ENCODE measurements at regions not wholly inside any gene's neighbourhood (a gene's known extent, or its start where the extent isn't known, plus 50 kb on each side); places are given as distances from the start of the nearest gene placed in this dataset.

DNA sequence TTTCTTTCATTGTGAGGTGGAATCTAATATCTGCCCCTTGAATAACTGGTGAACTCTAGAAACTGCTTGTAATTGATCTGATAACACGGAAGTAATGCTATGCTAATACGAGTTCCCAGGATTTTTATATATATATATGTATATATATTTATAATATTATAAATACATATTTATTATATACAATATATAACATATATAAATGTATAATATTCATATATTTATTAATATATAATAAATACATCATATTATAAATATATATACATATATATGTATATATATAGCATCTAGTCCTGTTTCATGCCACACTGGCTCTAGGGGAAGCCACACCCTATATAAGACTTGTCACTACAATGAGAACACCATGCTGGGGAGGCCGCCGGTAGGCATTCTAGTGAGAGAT, 156.7 kb upstream of the CDH19 start:
- ChIA-PET CTCF (no interaction called here), POLR2A (no interaction called here)
- no peaks in the 10 kb centered on the region for H3K4me1 ChIP-seq (ENCODE audit: control insufficient read depth, insufficient read depth, low read length)
- no peaks in the 10 kb centered on the region for H3K9me3 ChIP-seq (ENCODE audit: control insufficient read depth, insufficient read depth, low read depth, low read length)
- no peak overlapping the region for H3K27ac ChIP-seq (ENCODE audit: extremely low read depth, low read depth, low read length)
- no peak overlapping the region for H3K4me3 ChIP-seq (ENCODE audit: low read depth, low read length)
- no peak for TF ChIP-seq ZNF146 (tag by site-specific recombination; IDR thresholded peaks at IDR 0.05)
- TF ChIP-seq ZNF548 (tag by site-specific recombination; IDR thresholded peaks at IDR 0.05) = no peak
- TF ChIP-seq FEZF1 (tag by site-specific recombination; IDR thresholded peaks at IDR 0.05) = no peak
- TF ChIP-seq ZNF416 (tag by site-specific recombination; IDR thresholded peaks at IDR 0.05) = no peak
- TF ChIP-seq SP3 (tag by site-specific recombination; IDR thresholded peaks at IDR 0.05) = no peak
- no peak for TF ChIP-seq ZNF654 (tag by site-specific recombination; IDR thresholded peaks at IDR 0.05; ENCODE audit: low read depth)
- no peak for TF ChIP-seq GLIS1 (tag by site-specific recombination; IDR thresholded peaks at IDR 0.05)
- no peak for TF ChIP-seq PRDM1 (tag by site-specific recombination; IDR thresholded peaks at IDR 0.05)
- TF ChIP-seq, protein P1, sequence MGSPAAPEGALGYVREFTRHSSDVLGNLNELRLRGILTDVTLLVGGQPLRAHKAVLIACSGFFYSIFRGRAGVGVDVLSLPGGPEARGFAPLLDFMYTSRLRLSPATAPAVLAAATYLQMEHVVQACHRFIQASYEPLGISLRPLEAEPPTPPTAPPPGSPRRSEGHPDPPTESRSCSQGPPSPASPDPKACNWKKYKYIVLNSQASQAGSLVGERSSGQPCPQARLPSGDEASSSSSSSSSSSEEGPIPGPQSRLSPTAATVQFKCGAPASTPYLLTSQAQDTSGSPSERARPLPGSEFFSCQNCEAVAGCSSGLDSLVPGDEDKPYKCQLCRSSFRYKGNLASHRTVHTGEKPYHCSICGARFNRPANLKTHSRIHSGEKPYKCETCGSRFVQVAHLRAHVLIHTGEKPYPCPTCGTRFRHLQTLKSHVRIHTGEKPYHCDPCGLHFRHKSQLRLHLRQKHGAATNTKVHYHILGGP (tag by site-specific recombination; IDR thresholded peaks at IDR 0.05) = no peak
- no peak for TF ChIP-seq SP2 (tag by site-specific recombination; IDR thresholded peaks at IDR 0.05)
- TF ChIP-seq ZNF133 (tag by site-specific recombination; IDR thresholded peaks at IDR 0.05) = no peak
- TF ChIP-seq IKZF3 (tag by site-specific recombination; IDR thresholded peaks at IDR 0.05) = no peak
- no peak for TF ChIP-seq ZNF391 (tag by site-specific recombination; IDR thresholded peaks at IDR 0.05; ENCODE audit: borderline replicate concordance, low read depth)
- TF ChIP-seq ZNF677 (tag by site-specific recombination; IDR thresholded peaks at IDR 0.05) = no peak
- TF ChIP-seq ZBTB1 (tag by site-specific recombination; IDR thresholded peaks at IDR 0.05) = no peak
- TF ChIP-seq, protein P2, sequence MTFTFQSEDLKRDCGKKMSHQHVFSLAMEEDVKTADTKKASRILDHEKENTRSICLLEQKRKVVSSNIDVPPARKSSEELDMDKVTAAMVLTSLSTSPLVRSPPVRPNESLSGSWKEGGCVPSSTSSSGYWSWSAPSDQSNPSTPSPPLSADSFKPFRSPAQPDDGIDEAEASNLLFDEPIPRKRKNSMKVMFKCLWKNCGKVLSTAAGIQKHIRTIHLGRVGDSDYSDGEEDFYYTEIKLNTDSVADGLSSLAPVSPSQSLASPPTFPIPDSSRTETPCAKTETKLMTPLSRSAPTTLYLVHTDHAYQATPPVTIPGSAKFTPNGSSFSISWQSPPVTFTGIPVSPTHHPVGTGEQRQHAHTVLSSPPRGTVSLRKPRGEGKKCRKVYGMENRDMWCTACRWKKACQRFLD (tag by site-specific recombination; IDR thresholded peaks at IDR 0.05) = no peak
- no peaks in the 10 kb centered on the region for H3K36me3 ChIP-seq (ENCODE audit: control insufficient read depth in 2 of 2, insufficient read depth in 1 of 2, low read length in 2 of 2)

DNA sequence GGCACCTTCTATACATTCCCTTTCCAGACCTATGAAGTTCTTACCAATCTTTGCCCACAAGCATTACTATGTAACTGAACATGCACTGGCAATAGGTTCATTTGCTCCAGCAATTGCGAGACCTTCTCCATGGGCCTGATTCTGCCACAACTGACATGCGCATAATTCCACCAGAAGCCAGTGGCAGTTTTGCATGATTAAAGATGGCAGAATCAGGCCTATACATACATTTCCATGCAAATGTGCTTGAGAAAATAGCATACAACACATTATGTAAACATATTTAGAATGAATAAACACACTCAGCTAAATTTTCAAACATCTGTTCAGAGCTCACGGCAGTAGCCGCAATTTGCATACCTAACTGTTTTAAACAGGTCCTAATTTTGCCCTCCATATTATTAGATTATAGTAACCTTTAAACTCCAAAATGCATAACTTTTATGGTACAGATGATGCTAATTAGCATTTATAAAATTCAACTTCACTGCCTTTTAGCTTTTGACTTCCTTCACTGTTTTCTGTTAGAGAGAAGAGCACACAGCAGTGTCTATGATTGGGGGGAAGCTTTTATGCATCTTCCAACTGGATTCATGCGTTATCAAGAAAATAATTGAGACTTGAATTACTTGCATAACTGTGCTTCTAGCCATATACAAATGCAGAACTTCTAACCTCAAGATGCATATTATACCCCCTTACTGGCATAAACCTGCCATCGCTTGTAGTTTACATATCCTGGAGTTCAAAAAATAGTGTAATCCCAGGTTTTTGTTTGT, 155.3 kb upstream of the CDH19 start:
- H3K27ac ChIP-seq (ENCODE audit: extremely low read depth, low read depth, low read length) = no peak overlapping the region
- H3K9me3 ChIP-seq (ENCODE audit: control insufficient read depth, insufficient read depth, low read depth, low read length) = no peaks in the 10 kb centered on the region
- H3K4me3 ChIP-seq (ENCODE audit: low read depth, low read length) = no peak overlapping the region
- H3K4me1 ChIP-seq (ENCODE audit: control insufficient read depth, insufficient read depth, low read length) = no peaks in the 10 kb centered on the region
- TF ChIP-seq ZNF350 (tag by site-specific recombination; IDR thresholded peaks at IDR 0.05) (no peak), ZNF157 (tag by site-specific recombination; IDR thresholded peaks at IDR 0.05) (no peak), ZNF501 (tag by site-specific recombination; IDR thresholded peaks at IDR 0.05) (no peak), ZNF791 (tag by site-specific recombination; IDR thresholded peaks at IDR 0.05) (no peak), ZNF214 (tag by site-specific recombination; IDR thresholded peaks at IDR 0.05; ENCODE audit: borderline replicate concordance) (no peak), ZBTB8A (tag by site-specific recombination; IDR thresholded peaks at IDR 0.05) (no peak), ZNF433 (tag by site-specific recombination; IDR thresholded peaks at IDR 0.05; ENCODE audit: low read depth) (no peak), YY1 (tag by site-specific recombination; IDR thresholded peaks at IDR 0.05) (no peak)
- TF ChIP-seq, protein P3, sequence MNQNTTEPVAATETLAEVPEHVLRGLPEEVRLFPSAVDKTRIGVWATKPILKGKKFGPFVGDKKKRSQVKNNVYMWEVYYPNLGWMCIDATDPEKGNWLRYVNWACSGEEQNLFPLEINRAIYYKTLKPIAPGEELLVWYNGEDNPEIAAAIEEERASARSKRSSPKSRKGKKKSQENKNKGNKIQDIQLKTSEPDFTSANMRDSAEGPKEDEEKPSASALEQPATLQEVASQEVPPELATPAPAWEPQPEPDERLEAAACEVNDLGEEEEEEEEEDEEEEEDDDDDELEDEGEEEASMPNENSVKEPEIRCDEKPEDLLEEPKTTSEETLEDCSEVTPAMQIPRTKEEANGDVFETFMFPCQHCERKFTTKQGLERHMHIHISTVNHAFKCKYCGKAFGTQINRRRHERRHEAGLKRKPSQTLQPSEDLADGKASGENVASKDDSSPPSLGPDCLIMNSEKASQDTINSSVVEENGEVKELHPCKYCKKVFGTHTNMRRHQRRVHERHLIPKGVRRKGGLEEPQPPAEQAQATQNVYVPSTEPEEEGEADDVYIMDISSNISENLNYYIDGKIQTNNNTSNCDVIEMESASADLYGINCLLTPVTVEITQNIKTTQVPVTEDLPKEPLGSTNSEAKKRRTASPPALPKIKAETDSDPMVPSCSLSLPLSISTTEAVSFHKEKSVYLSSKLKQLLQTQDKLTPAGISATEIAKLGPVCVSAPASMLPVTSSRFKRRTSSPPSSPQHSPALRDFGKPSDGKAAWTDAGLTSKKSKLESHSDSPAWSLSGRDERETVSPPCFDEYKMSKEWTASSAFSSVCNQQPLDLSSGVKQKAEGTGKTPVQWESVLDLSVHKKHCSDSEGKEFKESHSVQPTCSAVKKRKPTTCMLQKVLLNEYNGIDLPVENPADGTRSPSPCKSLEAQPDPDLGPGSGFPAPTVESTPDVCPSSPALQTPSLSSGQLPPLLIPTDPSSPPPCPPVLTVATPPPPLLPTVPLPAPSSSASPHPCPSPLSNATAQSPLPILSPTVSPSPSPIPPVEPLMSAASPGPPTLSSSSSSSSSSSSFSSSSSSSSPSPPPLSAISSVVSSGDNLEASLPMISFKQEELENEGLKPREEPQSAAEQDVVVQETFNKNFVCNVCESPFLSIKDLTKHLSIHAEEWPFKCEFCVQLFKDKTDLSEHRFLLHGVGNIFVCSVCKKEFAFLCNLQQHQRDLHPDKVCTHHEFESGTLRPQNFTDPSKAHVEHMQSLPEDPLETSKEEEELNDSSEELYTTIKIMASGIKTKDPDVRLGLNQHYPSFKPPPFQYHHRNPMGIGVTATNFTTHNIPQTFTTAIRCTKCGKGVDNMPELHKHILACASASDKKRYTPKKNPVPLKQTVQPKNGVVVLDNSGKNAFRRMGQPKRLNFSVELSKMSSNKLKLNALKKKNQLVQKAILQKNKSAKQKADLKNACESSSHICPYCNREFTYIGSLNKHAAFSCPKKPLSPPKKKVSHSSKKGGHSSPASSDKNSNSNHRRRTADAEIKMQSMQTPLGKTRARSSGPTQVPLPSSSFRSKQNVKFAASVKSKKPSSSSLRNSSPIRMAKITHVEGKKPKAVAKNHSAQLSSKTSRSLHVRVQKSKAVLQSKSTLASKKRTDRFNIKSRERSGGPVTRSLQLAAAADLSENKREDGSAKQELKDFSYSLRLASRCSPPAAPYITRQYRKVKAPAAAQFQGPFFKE (tag by site-specific recombination; IDR thresholded peaks at IDR 0.05; ENCODE audit: borderline replicate concordance) = no peak
- H3K36me3 ChIP-seq (ENCODE audit: control insufficient read depth in 2 of 2, insufficient read depth in 1 of 2, low read length in 2 of 2) = no peaks in the 10 kb centered on the region
- ChIA-PET POLR2A (no interaction called here), CTCF (no interaction called here)
